Motor neuron (in vitro differentiated cells): ENCODE measurements at regions not wholly inside any gene's neighbourhood (a gene's known extent, or its start where the extent isn't known, plus 50 kb on each side); places are given as distances from the start of the nearest gene placed in this dataset.

Experiments used
- ATAC-seq, 8 experiments: fragments of 200-7000 bp; cut with Tn5 transposase; replicated peaks in 6 of 8; 2 replicates each; pipeline ENCODE4 v1.8.0; 2021; ENCODE audit warnings: mild to moderate bottlenecking in 8 of 8, moderate library complexity in 8 of 8
- H3K27ac ChIP-seq, 2 donors: fragments of 250-450 bp; sonication (Bioruptor Pico); 2 replicates each; pipeline ENCODE4 v1.9.0; 2021; ENCODE audit warnings: antibody characterized with exemption in 2 of 2, mild to moderate bottlenecking in 2 of 2, moderate library complexity in 1 of 2
- H3K4me1 ChIP-seq, 2 donors: fragments of 250-450 bp; sonication (Bioruptor Pico); replicated peaks in 1 of 2; 2 replicates each; pipeline ENCODE4 v1.6.1; 2021; ENCODE audit warnings: antibody characterized with exemption in 2 of 2, mild to moderate bottlenecking in 2 of 2, moderate library complexity in 1 of 2
- H3K4me3 ChIP-seq, 5 donors: fragments of 250-450 bp; sonication (Bioruptor Pico); 2 replicates each; pipeline ENCODE4 v1.9.0; 2021; ENCODE audit warnings: antibody characterized with exemption in 5 of 5, mild to moderate bottlenecking in 5 of 5, moderate library complexity in 4 of 5
- WGBS, 10 experiments: fragments of 450-650 bp; shearing (Covaris generic); methylation state at CpG; one replicate each; pipeline ENCODE4 v1.0.0; 2022; 5-methylcytosine and 5-hydroxymethylcytosine counted together
- in situ Hi-C, 9 experiments: fragments of 400-800 bp; cut with MboI; loops; one replicate each; pipeline ENCODE4 v1.15.0; 2021; ENCODE audit warnings: low sequenced_read_pairs in 9 of 9, low pct_unique_long_range_greater_than_20kb in 2 of 9; ENCODE audit not compliant: unreplicated experiment in 9 of 9

- WGBS, 10 experiments, result 6 to 100% (median 77%) methylated on average over 1 to 4 of the region's 4 CpGs
- ATAC-seq, result peak in 3 of 8 experiments; percentile 45 to 62 (median 48)
- Histone ChIP-seq H3K27ac (no peak overlapping the region), H3K4me3 (no peak overlapping the region), H3K4me1 (peaks cover 3 to 4% of the 10 kb centered on the region in 2 donors)
- in situ Hi-C loops, result loop anchor here in 3 of 9 experiments (25.0 kb wide), 1 partner anchor 128 kb away; no protein-coding TSS in a partner anchor
Observed at GRCh38 chr6:56708810-56709597, 66.3 kb upstream of the DST start.

GRCh38 chr6:56706981-56707726, 64.5 kb upstream of the DST start:
- WGBS, 10 experiments, result 93 to 100% (median 100%) methylated on average over 1 to 5 of the region's 5 CpGs; no CpG with 5 or more reads in 1 of the 10 experiments
- in situ Hi-C loops, result loop anchor here in 3 of 9 experiments (25.0 kb wide), 1 partner anchor 130 kb away; no protein-coding TSS in a partner anchor
- Histone ChIP-seq H3K27ac (no peak overlapping the region), H3K4me3 (no peak overlapping the region), H3K4me1 (peaks cover 3 to 4% of the 10 kb centered on the region in 2 donors)
- no peak for ATAC-seq

GRCh38 chr6:56699066-56699654, 56.5 kb upstream of the DST start:
- no peak overlapping the region for H3K27ac ChIP-seq
- in situ Hi-C loops, result loop anchor here in 1 of 9 experiments (10.0 kb wide), 1 partner anchor 54 kb away; the partner anchor contains the start of gene DST
- peak in 4 of 8 experiments; percentile 37 to 83 (median 70) for ATAC-seq
- WGBS, 10 experiments, result 0 to 100% (median 57%) methylated on average over 1 of the region's 1 CpG; no CpG with 5 or more reads in 3 of the 10 experiments
- H3K4me3 ChIP-seq, result no peak overlapping the region
- no peaks in the 10 kb centered on the region for H3K4me1 ChIP-seq

GRCh38 chr6:56695702-56696101, 53.0 kb upstream of the DST start:
- Histone ChIP-seq H3K4me3 (no peak overlapping the region), H3K4me1 (no peaks in the 10 kb centered on the region), H3K27ac (no peak overlapping the region)
- ATAC-seq, result no peak
- in situ Hi-C loops, result loop anchor here in 1 of 9 experiments (10.0 kb wide), 1 partner anchor 51 kb away; the partner anchor contains the start of gene DST

- in situ Hi-C loops, result loop anchor here in 1 of 9 experiments (10.0 kb wide), 1 partner anchor 49 kb away; the partner anchor contains the start of gene DST
- Histone ChIP-seq H3K4me3 (no peak overlapping the region), H3K27ac (no peak overlapping the region), H3K4me1 (no peaks in the 10 kb centered on the region)
- ATAC-seq, result no peak
Observed at GRCh38 chr6:56694002-56694401, 51.3 kb upstream of the DST start.

- no peaks in the 10 kb centered on the region for H3K4me1 ChIP-seq
- in situ Hi-C loops, result loop anchor here in 1 of 9 experiments (10.0 kb wide), 1 partner anchor 48 kb away; the partner anchor contains the start of gene DST
- H3K27ac ChIP-seq, result no peak overlapping the region
- no peak overlapping the region for H3K4me3 ChIP-seq
- peak in 5 of 8 experiments; percentile 22 to 83 (median 53) for ATAC-seq
- 4 to 100% (median 78%) methylated on average over 2 to 5 of the region's 5 CpGs; no CpG with 5 or more reads in 1 of the 10 experiments for WGBS, 10 experiments
Observed at GRCh38 chr6:56693246-56693607, 50.5 kb upstream of the DST start.

GRCh38 chr6:56692523-56693245, 50.0 kb upstream of the DST start:
- 7 to 94% (median 72%) methylated on average over 5 to 8 of the region's 8 CpGs; no CpG with 5 or more reads in 1 of the 10 experiments for WGBS, 10 experiments
- no peak overlapping the region for H3K27ac ChIP-seq
- in situ Hi-C loops, result loop anchor here in 1 of 9 experiments (10.0 kb wide), 1 partner anchor 48 kb away; the partner anchor contains the start of gene DST
- H3K4me1 ChIP-seq, result no peaks in the 10 kb centered on the region
- no peak overlapping the region for H3K4me3 ChIP-seq
- ATAC-seq, result peak in 4 of 8 experiments; percentile 32 to 64 (median 44)
